ENCODE measurements at regions not wholly inside any gene's neighbourhood (a gene's known extent, or its start where the extent isn't known, plus 50 kb on each side); places are given as distances from the start of the nearest gene placed in this dataset.

GRCh38 chr4:160403081-160403480, 1300.2 kb downstream of the RAPGEF2 start (continued):
- no peak for TF ChIP-seq USF1 (IDR thresholded peaks at IDR 0.05; ENCODE audit: borderline replicate concordance, extremely low read length, insufficient read depth, low read depth, low read length)
- TF ChIP-seq, protein P1, sequence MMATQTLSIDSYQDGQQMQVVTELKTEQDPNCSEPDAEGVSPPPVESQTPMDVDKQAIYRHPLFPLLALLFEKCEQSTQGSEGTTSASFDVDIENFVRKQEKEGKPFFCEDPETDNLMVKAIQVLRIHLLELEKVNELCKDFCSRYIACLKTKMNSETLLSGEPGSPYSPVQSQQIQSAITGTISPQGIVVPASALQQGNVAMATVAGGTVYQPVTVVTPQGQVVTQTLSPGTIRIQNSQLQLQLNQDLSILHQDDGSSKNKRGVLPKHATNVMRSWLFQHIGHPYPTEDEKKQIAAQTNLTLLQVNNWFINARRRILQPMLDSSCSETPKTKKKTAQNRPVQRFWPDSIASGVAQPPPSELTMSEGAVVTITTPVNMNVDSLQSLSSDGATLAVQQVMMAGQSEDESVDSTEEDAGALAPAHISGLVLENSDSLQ (IDR thresholded peaks at IDR 0.05), result no peak
- TF ChIP-seq ZNF207 (IDR thresholded peaks at IDR 0.05; ENCODE audit: borderline replicate concordance), result no peak
- TF ChIP-seq EGR1 (IDR thresholded peaks at IDR 0.05; ENCODE audit: borderline replicate concordance in 1 of 2, low read depth in 2 of 2, low read length in 2 of 2), result no peak
- TF ChIP-seq TARDBP (IDR thresholded peaks at IDR 0.05; ENCODE audit: borderline replicate concordance), result no peak
- no peak for TF ChIP-seq MTA2 (IDR thresholded peaks at IDR 0.05; ENCODE audit: low read depth)

- SMC1A ChIA-PET (ENCODE audit: uncharacterized antibody, unreplicated experiment), result no interaction called here
- no peaks in the 10 kb centered on the region for H3K9me3 ChIP-seq (replicated peaks; ENCODE audit: control insufficient read depth, insufficient read depth, low read length)
- intact Hi-C loops (cut with micrococcal nuclease; ENCODE audit: unreplicated experiment) (no loop called here), in situ Hi-C loops (cut with MboI) (no loop called here)
- H3K4me3 ChIP-seq, result no peak overlapping the region
- POLR2A ChIA-PET, result no interaction called here
- no peak for ATAC-seq
- H4K20me1 ChIP-seq (ENCODE audit: control insufficient read depth, insufficient read depth), result no peaks in the 10 kb centered on the region
- WGBS (ENCODE audit: insufficient coverage, insufficient replicate concordance, low lambda C conversion rate, missing lambda C conversion rate), result 46% methylated on average over 5 of the region's 5 CpGs
- no peaks in the 10 kb centered on the region for H3K79me2 ChIP-seq (ENCODE audit: control insufficient read depth, insufficient read depth, low read length)
- H3K4me2 ChIP-seq (ENCODE audit: control insufficient read depth, insufficient read depth), result no peak overlapping the region
- RAD21 ChIA-PET (ENCODE audit: unreplicated experiment), result no interaction called here
- H3K36me3 ChIP-seq (ENCODE audit: control insufficient read depth in 2 of 2, insufficient read depth in 2 of 2, low read length in 1 of 2), result no peaks in the 10 kb centered on the region
- no peak for DNase-seq (ENCODE audit: low read depth, low spot score)
- BruUV-seq (replicated peaks), result no TSS peak
- H3K4me1 ChIP-seq (ENCODE audit: control insufficient read depth, insufficient read depth, low read length), result no peaks in the 10 kb centered on the region
- no peaks in the 10 kb centered on the region for H3K27me3 ChIP-seq (replicated peaks in 1 of 2; ENCODE audit: control insufficient read depth in 2 of 2, insufficient read depth in 2 of 2, low read length in 1 of 2)
- CTCF ChIA-PET, result no interaction called here
- H3K9ac ChIP-seq (ENCODE audit: control insufficient read depth, insufficient read depth, low read length), result no peak overlapping the region
- H2AFZ ChIP-seq (ENCODE audit: control insufficient read depth, low read depth, low read length), result no peak overlapping the region
- H3K27ac ChIP-seq (ENCODE audit: control insufficient read depth, insufficient read depth), result no peak overlapping the region
- no peak for FAIRE-seq
- TF ChIP-seq IKZF1 (conservative IDR thresholded peaks at IDR 0.05) (no peak), CEBPB (IDR thresholded peaks at IDR 0.05; ENCODE audit: borderline replicate concordance in 1 of 2, low read depth in 2 of 2, low read length in 2 of 2) (no peak), ZBTB40 (IDR thresholded peaks at IDR 0.05; ENCODE audit: borderline replicate concordance) (no peak), RB1 (IDR thresholded peaks at IDR 0.05; ENCODE audit: borderline replicate concordance) (no peak), EP300 (IDR thresholded peaks at IDR 0.05; ENCODE audit: borderline replicate concordance in 1 of 2, control insufficient read depth in 1 of 2, low read depth in 2 of 2, low read length in 2 of 2) (no peak), LARP7 (IDR thresholded peaks at IDR 0.05) (no peak), GABPA (IDR thresholded peaks at IDR 0.05; ENCODE audit: low read depth) (no peak)
- TF ChIP-seq, protein P2, sequence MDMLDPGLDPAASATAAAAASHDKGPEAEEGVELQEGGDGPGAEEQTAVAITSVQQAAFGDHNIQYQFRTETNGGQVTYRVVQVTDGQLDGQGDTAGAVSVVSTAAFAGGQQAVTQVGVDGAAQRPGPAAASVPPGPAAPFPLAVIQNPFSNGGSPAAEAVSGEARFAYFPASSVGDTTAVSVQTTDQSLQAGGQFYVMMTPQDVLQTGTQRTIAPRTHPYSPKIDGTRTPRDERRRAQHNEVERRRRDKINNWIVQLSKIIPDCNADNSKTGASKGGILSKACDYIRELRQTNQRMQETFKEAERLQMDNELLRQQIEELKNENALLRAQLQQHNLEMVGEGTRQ (IDR thresholded peaks at IDR 0.05; ENCODE audit: borderline replicate concordance, low read depth, low read length), result no peak
These were observed 1303.5 kb downstream of the RAPGEF2 start for GRCh38 chr4:160406263-160406825.
